Caco-2 (cell line): ENCODE measurements at regions not wholly inside any gene's neighbourhood (a gene's known extent, or its start where the extent isn't known, plus 50 kb on each side); places are given as distances from the start of the nearest gene placed in this dataset.

ENCODE experiments used
- BruUV-seq: library from RNA; stranded (reverse); fragments of 400-500 nt; replicated peaks from 2 replicates; lab custom pipeline; 2021; lab: Mats Ljungman, UMichigan
- CTCF ChIA-PET: fragments of 300-600 bp; sonication (Branson Sonifier 250); formaldehyde crosslinking; loops from one replicate; lab custom pipeline; 2022; ENCODE audit warnings: antibody characterized with exemption; lab: Charles Lee
- POLR2A ChIA-PET: fragments of 300-600 bp; sonication (Branson Sonifier 250); formaldehyde crosslinking; loops from one replicate; lab custom pipeline; 2022; ENCODE audit warnings: antibody characterized with exemption; lab: Charles Lee
- DNase-seq, 2 experiments: peaks; one replicate each; pipeline versions ENCODE4 v3.0.0 to v3.0.0-alpha.2; 2020 to 2022
- H3K27me3 ChIP-seq: replicated peaks from 2 replicates; pipeline ENCODE4 v1.6.0; 2011; ENCODE audit warnings: low read length; ENCODE audit not compliant: control insufficient read depth, insufficient read depth
- H3K36me3 ChIP-seq: 2 replicates; pipeline ENCODE4 v1.5.1; 2011; ENCODE audit warnings: low read length; ENCODE audit not compliant: control insufficient read depth, insufficient read depth
- H3K4me1 ChIP-seq: fragments of 250-450 bp; sonication (Bioruptor Pico); 2 replicates; pipeline ENCODE4 v1.5.1; 2020; ENCODE audit warnings: mild to moderate bottlenecking
- H3K4me3 ChIP-seq: 2 replicates; pipeline ENCODE4 v1.5.1; 2011; ENCODE audit warnings: low read depth, mild to moderate bottlenecking, control low read depth, low read length
- H3K9me3 ChIP-seq: fragments of 250-450 bp; sonication (Bioruptor Pico); 2 replicates; pipeline ENCODE4 v1.5.1; 2020; ENCODE audit warnings: mild to moderate bottlenecking, moderate library complexity
- H3K27ac Mint-ChIP-seq: one replicate; pipeline ENCODE4 v1.8.0; 2022; ENCODE audit warnings: mixed read lengths; ENCODE audit not compliant: unreplicated experiment
- H3K27me3 Mint-ChIP-seq: one replicate; pipeline ENCODE4 v1.8.0; 2022; ENCODE audit warnings: mixed read lengths; ENCODE audit not compliant: insufficient read depth, unreplicated experiment
- H3K36me3 Mint-ChIP-seq: one replicate; pipeline ENCODE4 v1.8.0; 2022; ENCODE audit warnings: mild to moderate bottlenecking, mixed read lengths; ENCODE audit not compliant: insufficient read depth, unreplicated experiment
- H3K4me1 Mint-ChIP-seq: one replicate; pipeline ENCODE4 v1.8.0; 2022; ENCODE audit warnings: low read depth, mixed read lengths; ENCODE audit not compliant: unreplicated experiment
- H3K4me3 Mint-ChIP-seq: one replicate; pipeline ENCODE4 v1.8.0; 2022; ENCODE audit warnings: mild to moderate bottlenecking, moderate library complexity, mixed read lengths; ENCODE audit not compliant: unreplicated experiment
- H3K9me3 Mint-ChIP-seq: one replicate; pipeline ENCODE4 v1.8.0; 2022; ENCODE audit warnings: mixed read lengths; ENCODE audit not compliant: unreplicated experiment
- intact Hi-C: fragments of 100-400 bp; cut with micrococcal nuclease; formaldehyde crosslinking; loops from one replicate; pipeline ENCODE4 v1.10.0; 2022; ENCODE audit not compliant: unreplicated experiment
- TF ChIP-seq, protein P1 (sequence below), 2 experiments: fragments of 200-600 bp in 1 of 2; IDR thresholded peaks; 1 replicate in 1 of 2; 2 replicates in 1 of 2; pipeline versions ENCODE4 v1.5.1 to v1.8.0; 2011 to 2022; ENCODE audit warnings: antibody characterized with exemption in 1 of 2, control low read depth in 1 of 2, inconsistent platforms in 1 of 2, low read depth in 1 of 2, low read length in 1 of 2, mild to moderate bottlenecking in 1 of 2, moderate library complexity in 1 of 2; ENCODE audit not compliant: insufficient read depth in 1 of 2, severe bottlenecking in 1 of 2, unreplicated experiment in 1 of 2

GRCh38 chr11:43242401-43242800 lies 69.4 kb upstream of the API5 start:
- ChIA-PET CTCF (no interaction called here), POLR2A (interaction anchor here (0.6 kb wide), 1 partner anchor 41 kb away, joined by 3 read pairs; no protein-coding TSS in a partner anchor)
- BruUV-seq = no TSS peak
- H3K4me1 ChIP-seq = no peaks in the 10 kb centered on the region
- no peaks in the 10 kb centered on the region for H3K36me3 ChIP-seq
- intact Hi-C loops = no loop called here
- H3K27me3 Mint-ChIP-seq = peaks cover 13% of the 10 kb centered on the region
- no peaks in the 10 kb centered on the region for H3K9me3 Mint-ChIP-seq
- no peak overlapping the region for H3K27ac Mint-ChIP-seq
- 0 out of 2 replicates have a peak, but pooled peaks cover 1% of the 10 kb centered on the region for H3K9me3 ChIP-seq
- TF ChIP-seq, protein P1, sequence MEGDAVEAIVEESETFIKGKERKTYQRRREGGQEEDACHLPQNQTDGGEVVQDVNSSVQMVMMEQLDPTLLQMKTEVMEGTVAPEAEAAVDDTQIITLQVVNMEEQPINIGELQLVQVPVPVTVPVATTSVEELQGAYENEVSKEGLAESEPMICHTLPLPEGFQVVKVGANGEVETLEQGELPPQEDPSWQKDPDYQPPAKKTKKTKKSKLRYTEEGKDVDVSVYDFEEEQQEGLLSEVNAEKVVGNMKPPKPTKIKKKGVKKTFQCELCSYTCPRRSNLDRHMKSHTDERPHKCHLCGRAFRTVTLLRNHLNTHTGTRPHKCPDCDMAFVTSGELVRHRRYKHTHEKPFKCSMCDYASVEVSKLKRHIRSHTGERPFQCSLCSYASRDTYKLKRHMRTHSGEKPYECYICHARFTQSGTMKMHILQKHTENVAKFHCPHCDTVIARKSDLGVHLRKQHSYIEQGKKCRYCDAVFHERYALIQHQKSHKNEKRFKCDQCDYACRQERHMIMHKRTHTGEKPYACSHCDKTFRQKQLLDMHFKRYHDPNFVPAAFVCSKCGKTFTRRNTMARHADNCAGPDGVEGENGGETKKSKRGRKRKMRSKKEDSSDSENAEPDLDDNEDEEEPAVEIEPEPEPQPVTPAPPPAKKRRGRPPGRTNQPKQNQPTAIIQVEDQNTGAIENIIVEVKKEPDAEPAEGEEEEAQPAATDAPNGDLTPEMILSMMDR (IDR thresholded peaks at IDR 0.05; ENCODE audit: insufficient read depth in 1 of 2, low read depth in 1 of 2, low read length in 1 of 2, severe bottlenecking in 1 of 2, unreplicated experiment in 1 of 2) = no peak
- H3K4me3 Mint-ChIP-seq = no peak overlapping the region
- H3K27me3 ChIP-seq = no peaks in the 10 kb centered on the region
- H3K4me3 ChIP-seq = no peak overlapping the region
- H3K36me3 Mint-ChIP-seq = no peaks in the 10 kb centered on the region
- H3K4me1 Mint-ChIP-seq = no peaks in the 10 kb centered on the region
- DNase-seq = no peak

GRCh38 chr11:43243927-43244326 lies 67.9 kb upstream of the API5 start:
- H3K27me3 Mint-ChIP-seq = peaks cover 11% of the 10 kb centered on the region
- Histone ChIP-seq H3K4me3 (no peak overlapping the region), H3K4me1 (no peaks in the 10 kb centered on the region), H3K27me3 (no peaks in the 10 kb centered on the region), H3K36me3 (no peaks in the 10 kb centered on the region), H3K9me3 (no peaks in the 10 kb centered on the region)
- ChIA-PET POLR2A (no interaction called here), CTCF (no interaction called here)
- H3K4me1 Mint-ChIP-seq = no peaks in the 10 kb centered on the region
- TF ChIP-seq, protein P1 (IDR thresholded peaks at IDR 0.05; ENCODE audit: insufficient read depth in 1 of 2, low read depth in 1 of 2, low read length in 1 of 2, severe bottlenecking in 1 of 2, unreplicated experiment in 1 of 2) = no peak
- no peak overlapping the region for H3K4me3 Mint-ChIP-seq
- no peaks in the 10 kb centered on the region for H3K9me3 Mint-ChIP-seq
- no peaks in the 10 kb centered on the region for H3K36me3 Mint-ChIP-seq
- no TSS peak for BruUV-seq
- DNase-seq = no peak
- H3K27ac Mint-ChIP-seq = no peak overlapping the region
- intact Hi-C loops = no loop called here

- Mint-ChIP-seq H3K27ac (no peak overlapping the region), H3K4me3 (no peak overlapping the region), H3K9me3 (no peaks in the 10 kb centered on the region), H3K36me3 (no peaks in the 10 kb centered on the region), H3K27me3 (peaks cover 11% of the 10 kb centered on the region), H3K4me1 (no peaks in the 10 kb centered on the region)
- Histone ChIP-seq H3K4me1 (no peaks in the 10 kb centered on the region), H3K36me3 (no peaks in the 10 kb centered on the region), H3K4me3 (no peak overlapping the region), H3K9me3 (no peaks in the 10 kb centered on the region), H3K27me3 (no peaks in the 10 kb centered on the region)
- CTCF ChIA-PET = no interaction called here
- POLR2A ChIA-PET = no interaction called here
- no peak for DNase-seq
- TF ChIP-seq, protein P1 (IDR thresholded peaks at IDR 0.05; ENCODE audit: insufficient read depth in 1 of 2, low read depth in 1 of 2, low read length in 1 of 2, severe bottlenecking in 1 of 2, unreplicated experiment in 1 of 2) = no peak
- BruUV-seq = no TSS peak
- intact Hi-C loops = no loop called here
These were observed 66.3 kb upstream of the API5 start for GRCh38 chr11:43245466-43245865.
